ENCODE measurements at regions not wholly inside any gene's neighbourhood (a gene's known extent, or its start where the extent isn't known, plus 50 kb on each side); places are given as distances from the start of the nearest gene placed in this dataset.

GRCh38 chr3:126258670-126259069 lies 78.3 kb upstream of the ALDH1L1 start:
- no peaks in the 10 kb centered on the region for H3K27me3 ChIP-seq (ENCODE audit: insufficient read depth, low read depth, low read length)
- no peak overlapping the region for H3K4me2 ChIP-seq (ENCODE audit: low read length)
- no peaks in the 10 kb centered on the region for H3K9me3 ChIP-seq (ENCODE audit: low read length)
- H3K4me3 ChIP-seq (ENCODE audit: low read length): no peak overlapping the region
- H3F3A ChIP-seq (ENCODE audit: insufficient read depth, low read length, poor library complexity, severe bottlenecking): no peaks in the 10 kb centered on the region
- H3K36me3 ChIP-seq (ENCODE audit: insufficient read depth, low read length): no peaks in the 10 kb centered on the region
- no peaks in the 10 kb centered on the region for H3K79me2 ChIP-seq (replicated peaks; ENCODE audit: insufficient read depth, low read length)
- H3K9me2 ChIP-seq (ENCODE audit: insufficient read depth, low read length): no peaks in the 10 kb centered on the region
- H4K20me1 ChIP-seq (ENCODE audit: insufficient read depth): no peaks in the 10 kb centered on the region
- TF ChIP-seq, protein P1, sequence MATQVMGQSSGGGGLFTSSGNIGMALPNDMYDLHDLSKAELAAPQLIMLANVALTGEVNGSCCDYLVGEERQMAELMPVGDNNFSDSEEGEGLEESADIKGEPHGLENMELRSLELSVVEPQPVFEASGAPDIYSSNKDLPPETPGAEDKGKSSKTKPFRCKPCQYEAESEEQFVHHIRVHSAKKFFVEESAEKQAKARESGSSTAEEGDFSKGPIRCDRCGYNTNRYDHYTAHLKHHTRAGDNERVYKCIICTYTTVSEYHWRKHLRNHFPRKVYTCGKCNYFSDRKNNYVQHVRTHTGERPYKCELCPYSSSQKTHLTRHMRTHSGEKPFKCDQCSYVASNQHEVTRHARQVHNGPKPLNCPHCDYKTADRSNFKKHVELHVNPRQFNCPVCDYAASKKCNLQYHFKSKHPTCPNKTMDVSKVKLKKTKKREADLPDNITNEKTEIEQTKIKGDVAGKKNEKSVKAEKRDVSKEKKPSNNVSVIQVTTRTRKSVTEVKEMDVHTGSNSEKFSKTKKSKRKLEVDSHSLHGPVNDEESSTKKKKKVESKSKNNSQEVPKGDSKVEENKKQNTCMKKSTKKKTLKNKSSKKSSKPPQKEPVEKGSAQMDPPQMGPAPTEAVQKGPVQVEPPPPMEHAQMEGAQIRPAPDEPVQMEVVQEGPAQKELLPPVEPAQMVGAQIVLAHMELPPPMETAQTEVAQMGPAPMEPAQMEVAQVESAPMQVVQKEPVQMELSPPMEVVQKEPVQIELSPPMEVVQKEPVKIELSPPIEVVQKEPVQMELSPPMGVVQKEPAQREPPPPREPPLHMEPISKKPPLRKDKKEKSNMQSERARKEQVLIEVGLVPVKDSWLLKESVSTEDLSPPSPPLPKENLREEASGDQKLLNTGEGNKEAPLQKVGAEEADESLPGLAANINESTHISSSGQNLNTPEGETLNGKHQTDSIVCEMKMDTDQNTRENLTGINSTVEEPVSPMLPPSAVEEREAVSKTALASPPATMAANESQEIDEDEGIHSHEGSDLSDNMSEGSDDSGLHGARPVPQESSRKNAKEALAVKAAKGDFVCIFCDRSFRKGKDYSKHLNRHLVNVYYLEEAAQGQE (IDR thresholded peaks at IDR 0.05; ENCODE audit: borderline replicate concordance): no peak
- TF ChIP-seq RAD21 (conservative IDR thresholded peaks at IDR 0.05) (no peak), TAF1 (IDR thresholded peaks at IDR 0.05; ENCODE audit: low read depth) (no peak), EP300 (conservative IDR thresholded peaks at IDR 0.05; ENCODE audit: poor library complexity, severe bottlenecking) (no peak), POLR2AphosphoS5 (IDR thresholded peaks at IDR 0.05) (no peak), SMC3 (conservative IDR thresholded peaks at IDR 0.05; ENCODE audit: poor library complexity) (no peak)
- H2AFZ ChIP-seq (ENCODE audit: low read depth, low read length): no peak overlapping the region
- H3K27ac ChIP-seq (ENCODE audit: low read length): no peak overlapping the region
- no peak overlapping the region for H3K9ac ChIP-seq (ENCODE audit: low read length)

DNA sequence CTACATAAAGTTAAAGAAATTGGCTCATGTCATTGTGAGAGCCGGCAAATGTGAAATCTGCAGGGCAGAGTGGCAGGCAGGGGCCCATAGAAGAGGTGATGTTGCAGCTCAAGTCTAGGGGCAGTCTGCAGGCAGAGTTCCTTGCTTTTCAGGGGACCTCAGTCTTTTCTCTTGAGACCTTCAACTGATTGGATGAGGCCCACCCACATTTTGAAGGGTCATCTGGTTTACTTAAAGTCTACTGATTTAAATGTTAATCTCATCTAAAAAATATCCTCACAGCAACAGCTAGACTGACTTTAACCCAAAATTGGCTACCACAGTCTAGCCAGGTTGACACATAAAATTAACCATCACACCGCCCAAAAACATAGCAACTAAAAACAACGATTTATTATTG lies 77.6 kb upstream of the ALDH1L1 start:
- Histone ChIP-seq H3K27me3 (ENCODE audit: insufficient read depth, low read depth, low read length) (no peaks in the 10 kb centered on the region), H3K36me3 (ENCODE audit: insufficient read depth, low read length) (no peaks in the 10 kb centered on the region), H3K9ac (ENCODE audit: low read length) (no peak overlapping the region), H3K27ac (ENCODE audit: low read length) (no peak overlapping the region), H4K20me1 (ENCODE audit: insufficient read depth) (no peaks in the 10 kb centered on the region), H3K4me2 (ENCODE audit: low read length) (no peak overlapping the region), H3K9me3 (ENCODE audit: low read length) (no peaks in the 10 kb centered on the region), H3K79me2 (replicated peaks; ENCODE audit: insufficient read depth, low read length) (no peaks in the 10 kb centered on the region), H2AFZ (ENCODE audit: low read depth, low read length) (no peak overlapping the region), H3F3A (ENCODE audit: insufficient read depth, low read length, poor library complexity, severe bottlenecking) (no peaks in the 10 kb centered on the region), H3K4me3 (ENCODE audit: low read length) (no peak overlapping the region), H3K9me2 (ENCODE audit: insufficient read depth, low read length) (no peaks in the 10 kb centered on the region)
- TF ChIP-seq CTCF (IDR thresholded peaks at IDR 0.05; ENCODE audit: poor library complexity, severe bottlenecking) (no peak), POLR2AphosphoS5 (IDR thresholded peaks at IDR 0.05) (no peak), SMC3 (conservative IDR thresholded peaks at IDR 0.05; ENCODE audit: poor library complexity) (no peak), MXI1 (conservative IDR thresholded peaks at IDR 0.05; ENCODE audit: poor library complexity, severe bottlenecking) (no peak), RAD21 (conservative IDR thresholded peaks at IDR 0.05) (no peak), TAF1 (IDR thresholded peaks at IDR 0.05; ENCODE audit: low read depth) (no peak), EZH2 (IDR thresholded peaks at IDR 0.05; ENCODE audit: borderline replicate concordance, insufficient read depth, low read length, poor library complexity, severe bottlenecking) (no peak), EP300 (conservative IDR thresholded peaks at IDR 0.05; ENCODE audit: poor library complexity, severe bottlenecking) (no peak)
- TF ChIP-seq, protein P1 (IDR thresholded peaks at IDR 0.05; ENCODE audit: borderline replicate concordance): no peak
